CD4-positive, alpha-beta memory T cell (primary cell): ENCODE measurements at regions not wholly inside any gene's neighbourhood (a gene's known extent, or its start where the extent isn't known, plus 50 kb on each side); places are given as distances from the start of the nearest gene placed in this dataset.

Experiments
- CTCF ChIA-PET: fragments of 350-600 bp; sonication (Branson Sonifier 250); formaldehyde crosslinking; loops from one replicate; lab custom pipeline; 2021; ENCODE audit warnings: inconsistent platforms; ENCODE audit not compliant: partially characterized antibody; lab: Charles Lee
- POLR2A ChIA-PET: fragments of 350-600 bp; sonication (Branson Sonifier 250); formaldehyde crosslinking; loops from one replicate; lab custom pipeline; 2021; ENCODE audit not compliant: partially characterized antibody; lab: Charles Lee
- DNase-seq, 5 donors: peaks; one replicate each; pipeline versions ENCODE4 v3.0.0 to v3.0.0-alpha.2; 2020 to 2022; ENCODE audit warnings: mixed read lengths in 1 of 5
- H3K27ac ChIP-seq: one replicate; pipeline ENCODE4 v1.7.0; 2013; ENCODE audit warnings: low read depth, low read length
- H3K27me3 ChIP-seq: 2 replicates; pipeline ENCODE4 v1.7.0; 2013; ENCODE audit warnings: mild to moderate bottlenecking, low read length, moderate library complexity; ENCODE audit not compliant: insufficient read depth
- H3K36me3 ChIP-seq: 2 replicates; pipeline ENCODE4 v1.7.0; 2013; ENCODE audit warnings: mild to moderate bottlenecking, low read length, moderate library complexity; ENCODE audit not compliant: insufficient read depth
- H3K4me1 ChIP-seq: 2 replicates; pipeline ENCODE4 v1.7.0; 2013; ENCODE audit warnings: mild to moderate bottlenecking, low read length, moderate library complexity; ENCODE audit not compliant: insufficient read depth
- H3K4me3 ChIP-seq, 2 donors: one replicate each; pipeline ENCODE4 v1.7.0; 2013; ENCODE audit warnings: low read length in 2 of 2, mild to moderate bottlenecking in 1 of 2
- H3K9me3 ChIP-seq, 2 donors: one replicate each; pipeline ENCODE4 v1.7.0; 2013; ENCODE audit warnings: low read length in 2 of 2, control low read depth in 1 of 2; ENCODE audit not compliant: control insufficient read depth in 1 of 2
- H3K27ac Mint-ChIP-seq, 7 donors: one replicate each; pipeline ENCODE4 v1.8.0; 2020 to 2021; ENCODE audit warnings: mixed read lengths in 7 of 7, mild to moderate bottlenecking in 6 of 7, inconsistent platforms in 3 of 7, moderate library complexity in 3 of 7
- H3K27me3 Mint-ChIP-seq, 2 donors: one replicate each; pipeline ENCODE4 v1.8.0; 2020 to 2021; ENCODE audit warnings: mixed read lengths in 2 of 2
- H3K36me3 Mint-ChIP-seq, 2 donors: one replicate each; pipeline ENCODE4 v1.8.0; 2020 to 2021; ENCODE audit warnings: mixed read lengths in 2 of 2, inconsistent platforms in 1 of 2, mild to moderate bottlenecking in 1 of 2
- H3K4me1 Mint-ChIP-seq, 4 donors: one replicate each; pipeline ENCODE4 v1.8.0; 2020 to 2021; ENCODE audit warnings: mixed read lengths in 4 of 4, mild to moderate bottlenecking in 1 of 4
- H3K4me3 Mint-ChIP-seq, 8 donors: one replicate each; pipeline ENCODE4 v1.8.0; 2020 to 2021; ENCODE audit warnings: mixed read lengths in 8 of 8, mild to moderate bottlenecking in 7 of 8, moderate library complexity in 6 of 8, inconsistent platforms in 3 of 8
- H3K9me3 Mint-ChIP-seq, 8 donors: one replicate each; pipeline ENCODE4 v1.8.0; 2020 to 2021; ENCODE audit warnings: mixed read lengths in 8 of 8, mild to moderate bottlenecking in 5 of 8, inconsistent platforms in 3 of 8, moderate library complexity in 1 of 8
- intact Hi-C: fragments of 100-400 bp; cut with micrococcal nuclease; formaldehyde crosslinking; loops from one replicate; pipeline ENCODE4 v1.15.1; 2023

- H3K4me1 Mint-ChIP-seq: no peaks in the 10 kb centered on the region
- POLR2A ChIA-PET: interaction anchor here (0.6 kb wide), 1 partner anchor 1832 kb away, joined by 3 read pairs; no protein-coding TSS in a partner anchor
- no peak overlapping the region for H3K4me3 Mint-ChIP-seq
- no peak for DNase-seq
- H3K27me3 ChIP-seq: no peaks in the 10 kb centered on the region
- H3K27me3 Mint-ChIP-seq: no peaks in the 10 kb centered on the region
- H3K27ac ChIP-seq: no peak overlapping the region
- H3K9me3 Mint-ChIP-seq: peaks cover 0 to 25% (median 12%) of the 10 kb centered on the region in 8 donors
- intact Hi-C loops: no loop called here
- H3K4me3 ChIP-seq: no peak overlapping the region
- CTCF ChIA-PET: no interaction called here
- no peaks in the 10 kb centered on the region for H3K36me3 Mint-ChIP-seq
- H3K36me3 ChIP-seq: no peaks in the 10 kb centered on the region
- H3K4me1 ChIP-seq: no peaks in the 10 kb centered on the region
- no peak overlapping the region for H3K27ac Mint-ChIP-seq
- no peaks in the 10 kb centered on the region for H3K9me3 ChIP-seq
These were observed 586.5 kb downstream of the IRX1 start for GRCh38 chr5:4182144-4182543.

- Mint-ChIP-seq H3K36me3 (no peaks in the 10 kb centered on the region), H3K4me3 (no peak overlapping the region), H3K9me3 (peaks cover 2 to 32% (median 12%) of the 10 kb centered on the region in 8 donors), H3K4me1 (peaks cover 0 to 4% (median 0%) of the 10 kb centered on the region in 4 donors), H3K27me3 (no peaks in the 10 kb centered on the region), H3K27ac (no peak overlapping the region)
- no peaks in the 10 kb centered on the region for H3K9me3 ChIP-seq
- H3K27me3 ChIP-seq: no peaks in the 10 kb centered on the region
- H3K36me3 ChIP-seq: no peaks in the 10 kb centered on the region
- POLR2A ChIA-PET: no interaction called here
- no peaks in the 10 kb centered on the region for H3K4me1 ChIP-seq
- intact Hi-C loops: no loop called here
- no peak overlapping the region for H3K4me3 ChIP-seq
- H3K27ac ChIP-seq: no peak overlapping the region
- DNase-seq: no peak
- CTCF ChIA-PET: no interaction called here
These were observed 589.5 kb downstream of the IRX1 start for GRCh38 chr5:4185127-4185526.

GRCh38 chr5:4188704-4189103, 593.1 kb downstream of the IRX1 start:
- no peaks in the 10 kb centered on the region for H3K9me3 ChIP-seq
- intact Hi-C loops: no loop called here

GRCh38 chr5:4189317-4189716, 593.7 kb downstream of the IRX1 start:
- Mint-ChIP-seq H3K4me1 (peaks cover 0 to 4% (median 0%) of the 10 kb centered on the region in 4 donors), H3K9me3 (peaks cover 2 to 17% (median 8%) of the 10 kb centered on the region in 8 donors), H3K4me3 (no peak overlapping the region), H3K27me3 (no peaks in the 10 kb centered on the region), H3K36me3 (no peaks in the 10 kb centered on the region), H3K27ac (no peak overlapping the region)
- DNase-seq: peak in 3 of 5 donors; percentile 10 to 13 (median 13)
- no peak overlapping the region for H3K27ac ChIP-seq
- no peaks in the 10 kb centered on the region for H3K36me3 ChIP-seq
- no peaks in the 10 kb centered on the region for H3K27me3 ChIP-seq
- H3K4me3 ChIP-seq: no peak overlapping the region
- no peaks in the 10 kb centered on the region for H3K4me1 ChIP-seq
- no peaks in the 10 kb centered on the region for H3K9me3 ChIP-seq
- ChIA-PET POLR2A (no interaction called here), CTCF (no interaction called here)
- intact Hi-C loops: no loop called here

More at GRCh38 chr5:4188704-4189103, 593.1 kb downstream of the IRX1 start:
- Histone ChIP-seq H3K4me1 (no peaks in the 10 kb centered on the region), H3K27ac (no peak overlapping the region), H3K36me3 (no peaks in the 10 kb centered on the region), H3K27me3 (no peaks in the 10 kb centered on the region), H3K4me3 (no peak overlapping the region)
- no peak for DNase-seq
- Mint-ChIP-seq H3K27me3 (no peaks in the 10 kb centered on the region), H3K36me3 (no peaks in the 10 kb centered on the region), H3K4me3 (no peak overlapping the region), H3K9me3 (peaks cover 2 to 23% (median 11%) of the 10 kb centered on the region in 8 donors), H3K4me1 (peaks cover 0 to 4% (median 0%) of the 10 kb centered on the region in 4 donors), H3K27ac (no peak overlapping the region)
- ChIA-PET POLR2A (no interaction called here), CTCF (no interaction called here)

- POLR2A ChIA-PET: no interaction called here
- no peaks in the 10 kb centered on the region for H3K27me3 Mint-ChIP-seq
- no peak for DNase-seq
These were observed 595.4 kb downstream of the IRX1 start for GRCh38 chr5:4191041-4191440.

GRCh38 chr5:4191703-4192102, 596.1 kb downstream of the IRX1 start:
- POLR2A ChIA-PET: no interaction called here
- Mint-ChIP-seq H3K36me3 (no peaks in the 10 kb centered on the region), H3K27me3 (no peaks in the 10 kb centered on the region), H3K27ac (no peak overlapping the region), H3K4me1 (peaks cover 0 to 4% (median 0%) of the 10 kb centered on the region in 4 donors), H3K4me3 (no peak overlapping the region), H3K9me3 (peaks cover 0 to 13% (median 3%) of the 10 kb centered on the region in 8 donors)
- intact Hi-C loops: no loop called here
- H3K27me3 ChIP-seq: no peaks in the 10 kb centered on the region
- H3K4me3 ChIP-seq: no peak overlapping the region
- H3K4me1 ChIP-seq: no peaks in the 10 kb centered on the region
- no peaks in the 10 kb centered on the region for H3K9me3 ChIP-seq
- no peak for DNase-seq
- CTCF ChIA-PET: no interaction called here
- H3K36me3 ChIP-seq: no peaks in the 10 kb centered on the region
- no peak overlapping the region for H3K27ac ChIP-seq

More at GRCh38 chr5:4191041-4191440, 595.4 kb downstream of the IRX1 start:
- Histone ChIP-seq H3K9me3 (no peaks in the 10 kb centered on the region), H3K36me3 (no peaks in the 10 kb centered on the region), H3K4me1 (no peaks in the 10 kb centered on the region), H3K4me3 (no peak overlapping the region), H3K27ac (no peak overlapping the region), H3K27me3 (no peaks in the 10 kb centered on the region)
- H3K36me3 Mint-ChIP-seq: no peaks in the 10 kb centered on the region
- H3K9me3 Mint-ChIP-seq: peaks cover 0 to 13% (median 4%) of the 10 kb centered on the region in 8 donors
- H3K4me3 Mint-ChIP-seq: no peak overlapping the region
- peaks cover 0 to 4% (median 0%) of the 10 kb centered on the region in 4 donors for H3K4me1 Mint-ChIP-seq
- CTCF ChIA-PET: no interaction called here
- intact Hi-C loops: no loop called here
- H3K27ac Mint-ChIP-seq: no peak overlapping the region

- H3K4me3 Mint-ChIP-seq: no peak overlapping the region
- peak overlapping the region in 1 of 7 donors; percentile 25 for H3K27ac Mint-ChIP-seq
- peaks cover 0 to 4% (median 0%) of the 10 kb centered on the region in 4 donors for H3K4me1 Mint-ChIP-seq
- no peaks in the 10 kb centered on the region for H3K4me1 ChIP-seq
- ChIA-PET CTCF (no interaction called here), POLR2A (no interaction called here)
- H3K27ac ChIP-seq: no peak overlapping the region
- H3K36me3 ChIP-seq: no peaks in the 10 kb centered on the region
- H3K9me3 Mint-ChIP-seq: peaks cover 0 to 13% (median 4%) of the 10 kb centered on the region in 8 donors
- no peaks in the 10 kb centered on the region for H3K36me3 Mint-ChIP-seq
- H3K27me3 Mint-ChIP-seq: no peaks in the 10 kb centered on the region
- H3K9me3 ChIP-seq: no peaks in the 10 kb centered on the region
- no peak overlapping the region for H3K4me3 ChIP-seq
- no peak for DNase-seq
- H3K27me3 ChIP-seq: no peaks in the 10 kb centered on the region
- intact Hi-C loops: no loop called here
These were observed 596.5 kb downstream of the IRX1 start for GRCh38 chr5:4192111-4192510.
